Muscle layer of colon (tissue), 2 donors: ENCODE measurements at regions not wholly inside any gene's neighbourhood (a gene's known extent, or its start where the extent isn't known, plus 50 kb on each side); places are given as distances from the start of the nearest gene placed in this dataset.

ENCODE experiments used
- H3K27ac ChIP-seq: one replicate; pipeline ENCODE4 v1.7.0; 2013; ENCODE audit warnings: low read depth, mild to moderate bottlenecking, low read length, moderate library complexity
- H3K27me3 ChIP-seq, 2 donors: one replicate each; pipeline ENCODE4 v1.7.0; 2013; ENCODE audit warnings: low read length in 2 of 2, mild to moderate bottlenecking in 2 of 2; ENCODE audit not compliant: insufficient read depth in 2 of 2, control insufficient read depth in 1 of 2
- H3K36me3 ChIP-seq: one replicate; pipeline ENCODE4 v1.7.0; 2013; ENCODE audit warnings: mild to moderate bottlenecking, low read length; ENCODE audit not compliant: insufficient read depth
- H3K4me1 ChIP-seq: one replicate; pipeline ENCODE4 v1.7.0; 2013; ENCODE audit warnings: mild to moderate bottlenecking, low read length; ENCODE audit not compliant: insufficient read depth
- H3K4me3 ChIP-seq, 2 donors: one replicate each; pipeline ENCODE4 v1.7.0; 2013; ENCODE audit warnings: low read length in 2 of 2, low read depth in 1 of 2, mild to moderate bottlenecking in 1 of 2, moderate library complexity in 1 of 2
- H3K9ac ChIP-seq: one replicate; pipeline ENCODE4 v1.7.0; 2013; ENCODE audit warnings: low read length
- H3K9me3 ChIP-seq: one replicate; pipeline ENCODE4 v1.7.0; 2013; ENCODE audit warnings: mild to moderate bottlenecking, low read length
- donor health status: abdominal sarcoma.
- donor health status: Adenocarcinoma of cecum.

DNA sequence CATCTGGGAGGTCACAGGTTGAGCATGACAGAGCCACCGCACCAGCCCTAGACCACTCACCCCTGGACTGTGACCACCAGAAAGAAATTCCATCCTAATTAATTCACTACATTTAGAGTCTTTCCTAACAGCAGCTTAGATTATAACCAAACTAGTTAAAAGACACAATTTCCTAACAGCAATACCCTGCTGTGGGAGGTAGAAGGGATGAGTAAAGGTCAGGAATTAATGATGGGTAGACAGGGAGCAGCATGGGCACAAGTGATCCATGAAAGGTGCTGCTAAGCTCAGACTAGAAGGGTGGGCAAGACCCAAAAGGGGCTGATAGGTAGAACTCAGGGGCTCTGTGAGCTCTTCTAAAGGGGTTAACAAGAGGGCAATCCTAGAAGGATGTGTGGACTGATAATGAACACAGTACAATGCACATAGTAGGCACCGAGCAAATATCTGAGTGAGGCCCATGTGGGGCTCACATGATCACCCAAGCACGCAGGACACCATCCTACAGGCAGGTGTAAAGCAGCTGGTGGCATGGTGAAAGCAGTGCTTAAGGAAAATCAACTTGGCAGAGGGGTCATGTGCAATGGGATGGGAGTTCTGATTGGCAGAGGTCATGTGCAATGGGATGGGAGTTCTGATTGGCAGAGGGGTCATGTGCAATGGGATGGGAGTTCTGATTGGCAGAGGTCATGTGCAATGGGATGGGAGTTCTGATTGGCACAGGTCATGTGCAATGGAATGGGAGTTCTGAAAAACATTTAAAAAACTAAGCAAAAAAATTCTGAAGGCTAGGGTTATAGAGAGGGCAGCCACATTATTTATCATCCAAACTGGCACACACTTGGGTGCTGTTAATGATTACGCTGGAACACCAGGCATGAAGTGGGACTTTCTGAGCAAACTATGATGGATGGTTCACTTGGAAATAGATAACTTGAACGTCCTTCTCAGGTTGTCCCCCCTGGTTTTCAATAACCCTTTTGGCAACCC is 188.2 kb upstream of the FOXQ1 start:
- no peaks in the 10 kb centered on the region for H3K36me3 ChIP-seq
- no peaks in the 10 kb centered on the region for H3K4me1 ChIP-seq
- no peaks in the 10 kb centered on the region for H3K9me3 ChIP-seq
- H3K27me3 ChIP-seq, result no peaks in the 10 kb centered on the region
- no peak overlapping the region for H3K4me3 ChIP-seq
- no peak overlapping the region for H3K27ac ChIP-seq
- H3K9ac ChIP-seq, result no peak overlapping the region

DNA sequence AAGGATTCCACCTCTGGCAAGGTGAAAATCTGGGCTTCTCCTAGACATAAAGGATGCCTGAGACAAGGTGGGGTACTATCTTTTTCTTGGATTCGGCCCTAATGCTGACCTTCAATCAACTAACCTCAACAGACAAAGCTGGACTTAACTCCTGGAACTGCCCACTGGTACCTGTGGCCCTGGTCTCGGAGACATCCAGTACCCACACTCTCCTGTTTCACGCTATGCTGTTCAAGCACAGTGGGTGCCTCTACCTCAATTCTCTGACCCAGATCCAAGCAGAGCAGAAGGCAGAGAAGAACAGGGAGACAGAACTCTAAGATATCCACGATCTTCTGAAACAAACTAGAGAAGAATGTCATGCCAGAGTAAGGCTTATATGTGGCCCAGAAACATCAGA is 189.8 kb upstream of the FOXQ1 start:
- no peak overlapping the region for H3K9ac ChIP-seq
- H3K27ac ChIP-seq, result no peak overlapping the region
- H3K27me3 ChIP-seq, result no peaks in the 10 kb centered on the region
- H3K9me3 ChIP-seq, result no peaks in the 10 kb centered on the region
- H3K4me1 ChIP-seq, result no peaks in the 10 kb centered on the region
- H3K4me3 ChIP-seq, result no peak overlapping the region
- no peaks in the 10 kb centered on the region for H3K36me3 ChIP-seq

DNA sequence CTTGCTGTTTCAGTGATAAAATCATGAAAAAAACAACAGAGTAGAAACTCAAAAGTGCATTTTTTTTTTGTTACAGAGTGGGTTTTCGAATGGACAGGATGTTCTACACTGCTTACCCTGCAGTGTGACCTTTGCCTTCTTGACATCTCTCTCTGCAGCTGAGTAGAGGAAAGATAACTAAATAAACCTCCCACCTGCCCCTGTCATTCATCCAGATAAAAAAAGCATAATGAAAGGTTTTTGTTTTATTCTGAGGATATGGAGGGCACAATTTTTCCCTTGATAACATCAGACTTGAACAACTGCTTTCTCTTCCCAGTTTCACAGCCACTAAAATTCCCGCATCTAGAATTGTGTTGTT is 193.6 kb upstream of the FOXQ1 start:
- H3K4me3 ChIP-seq, result no peak overlapping the region
- H3K27me3 ChIP-seq, result no peaks in the 10 kb centered on the region
- H3K36me3 ChIP-seq, result no peaks in the 10 kb centered on the region
- H3K4me1 ChIP-seq, result no peaks in the 10 kb centered on the region
- H3K9me3 ChIP-seq, result no peaks in the 10 kb centered on the region
- no peak overlapping the region for H3K9ac ChIP-seq
- no peak overlapping the region for H3K27ac ChIP-seq

DNA sequence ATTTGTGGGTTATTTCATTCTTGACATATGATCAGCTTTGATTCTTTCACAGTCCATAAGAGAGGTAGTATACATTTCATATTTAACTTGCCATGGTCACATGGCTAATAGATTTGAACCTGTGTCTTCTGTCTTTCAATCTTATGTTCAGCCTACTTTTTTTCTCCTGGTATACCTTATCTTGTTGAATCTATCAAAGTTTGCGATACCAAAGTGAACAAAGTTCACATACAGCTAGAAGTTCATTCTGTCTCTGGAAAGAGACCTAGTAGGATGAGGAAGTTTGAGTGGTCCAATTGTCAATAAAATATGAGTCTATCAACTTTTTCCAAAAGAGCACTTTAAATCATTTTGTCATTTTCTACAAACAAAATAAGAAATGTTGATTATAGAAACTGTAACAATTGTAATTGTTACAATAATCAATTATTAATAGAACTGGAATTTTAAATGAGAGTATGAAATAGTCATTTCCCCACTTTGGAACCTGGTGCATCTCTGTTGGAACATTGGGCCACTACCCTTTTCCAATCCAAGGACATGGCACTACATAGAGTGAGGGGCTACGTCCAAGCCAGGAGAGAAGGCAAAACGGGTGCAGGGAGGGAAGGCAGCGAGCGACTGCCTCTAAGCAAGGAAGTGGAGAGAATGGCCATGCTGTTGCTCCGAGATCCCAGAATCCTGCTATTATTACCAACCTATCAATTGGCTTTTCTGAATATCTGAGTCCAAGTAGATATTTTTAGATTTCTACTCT is 194.2 kb upstream of the FOXQ1 start:
- Histone ChIP-seq H3K36me3 (no peaks in the 10 kb centered on the region), H3K4me3 (no peak overlapping the region), H3K27me3 (no peaks in the 10 kb centered on the region), H3K9ac (no peak overlapping the region), H3K27ac (no peak overlapping the region), H3K4me1 (no peaks in the 10 kb centered on the region), H3K9me3 (no peaks in the 10 kb centered on the region)

DNA sequence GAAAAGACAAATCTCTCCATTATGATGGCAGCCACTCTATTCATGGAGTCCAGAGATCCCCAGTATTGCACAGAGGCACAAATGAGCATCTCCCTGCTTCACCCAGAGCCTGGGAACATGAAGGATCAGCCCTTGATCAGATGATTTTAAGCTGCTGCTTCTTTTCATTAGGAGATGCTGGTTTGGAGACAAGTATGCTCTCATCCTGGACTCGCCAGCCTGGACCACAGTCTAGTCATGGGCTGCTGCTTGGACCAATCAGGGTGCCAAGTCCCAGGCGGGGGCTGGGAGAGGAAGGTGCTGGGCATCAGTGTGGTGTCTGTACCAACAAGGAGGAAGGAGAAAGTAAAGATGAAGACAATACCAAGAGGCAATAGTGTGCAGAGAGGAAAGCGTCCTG is 195.7 kb upstream of the FOXQ1 start:
- H3K4me1 ChIP-seq, result no peaks in the 10 kb centered on the region
- H3K27ac ChIP-seq, result no peak overlapping the region

DNA sequence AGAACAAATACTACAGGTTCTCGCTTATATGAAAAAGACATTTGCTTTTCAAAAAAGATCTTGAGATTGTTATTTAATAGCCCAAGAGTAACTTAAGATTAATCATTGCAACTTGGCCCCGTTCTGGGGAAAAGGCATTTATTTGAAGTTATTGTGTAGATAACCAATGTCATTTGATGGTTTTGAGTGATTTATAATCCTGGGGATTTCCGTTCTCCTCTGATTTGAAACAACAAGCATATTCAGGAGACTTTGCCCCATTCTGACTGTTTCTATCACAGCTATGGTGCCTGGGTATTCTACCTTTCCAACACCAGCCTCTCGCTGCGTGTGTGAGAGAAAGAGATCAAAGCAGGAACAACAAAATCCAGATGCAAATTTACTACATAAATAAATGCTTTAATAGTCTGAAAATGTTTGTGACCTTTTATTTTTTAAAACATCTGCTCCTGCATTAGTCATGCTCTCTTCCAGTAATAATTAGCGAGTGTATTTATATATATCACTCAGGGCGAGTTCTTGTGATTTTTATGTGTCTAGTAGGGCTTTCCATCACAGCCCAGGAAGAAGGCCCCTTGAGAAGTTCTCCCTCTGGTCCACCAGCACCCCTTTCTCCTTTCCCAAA is 197.9 kb upstream of the FOXQ1 start:
- Histone ChIP-seq H3K4me3 (no peak overlapping the region), H3K27me3 (no peaks in the 10 kb centered on the region), H3K36me3 (no peaks in the 10 kb centered on the region), H3K27ac (no peak overlapping the region), H3K9ac (no peak overlapping the region), H3K4me1 (no peaks in the 10 kb centered on the region), H3K9me3 (no peaks in the 10 kb centered on the region)

More for the DNA sequence above, 195.7 kb upstream of the FOXQ1 start:
- Histone ChIP-seq H3K9ac (no peak overlapping the region), H3K9me3 (no peaks in the 10 kb centered on the region), H3K27me3 (no peaks in the 10 kb centered on the region), H3K4me3 (no peak overlapping the region), H3K36me3 (no peaks in the 10 kb centered on the region)

DNA sequence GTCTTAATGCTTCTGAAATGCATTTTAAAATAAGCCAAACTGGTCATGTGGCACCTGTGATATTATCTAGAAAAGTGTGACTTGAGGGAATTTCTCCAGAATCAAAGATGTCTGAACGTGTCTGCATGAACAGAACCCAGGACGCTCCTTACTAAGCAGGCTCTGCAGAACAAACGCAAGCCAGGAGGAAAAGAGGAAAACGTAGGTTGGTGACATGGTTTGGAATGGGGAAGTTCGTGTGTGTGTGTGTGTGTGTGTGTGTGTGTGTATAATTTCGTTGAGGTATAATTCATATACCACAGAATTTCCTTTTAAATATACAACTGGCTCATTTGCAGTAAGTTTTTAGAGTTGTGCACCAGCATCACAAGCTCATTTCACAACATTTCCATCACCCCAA is 200.5 kb upstream of the FOXQ1 start:
- no peak overlapping the region for H3K4me3 ChIP-seq
- H3K27me3 ChIP-seq, result no peaks in the 10 kb centered on the region
- H3K27ac ChIP-seq, result no peak overlapping the region
- no peak overlapping the region for H3K9ac ChIP-seq
- no peaks in the 10 kb centered on the region for H3K9me3 ChIP-seq
- no peaks in the 10 kb centered on the region for H3K36me3 ChIP-seq
- no peaks in the 10 kb centered on the region for H3K4me1 ChIP-seq

DNA sequence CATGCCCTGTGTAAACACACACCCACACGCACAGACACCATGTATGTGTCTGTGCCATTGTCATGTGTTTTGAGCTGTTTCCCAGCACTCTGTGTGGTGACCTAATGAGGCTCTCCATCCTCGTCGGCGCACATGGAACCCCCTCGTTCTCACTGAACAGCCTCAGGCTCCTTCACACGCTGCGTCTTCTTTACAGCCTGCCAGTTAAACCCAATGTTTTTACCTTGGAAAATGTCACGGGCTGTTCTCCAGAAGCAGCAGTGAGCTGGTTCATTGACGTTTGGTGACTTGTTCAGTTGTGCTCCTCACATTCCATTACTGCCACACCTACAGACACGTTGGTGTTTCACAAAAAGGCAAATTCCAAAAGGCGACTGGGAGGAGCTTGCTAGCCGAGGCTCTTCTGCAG is 201.0 kb upstream of the FOXQ1 start:
- Histone ChIP-seq H3K9me3 (no peaks in the 10 kb centered on the region), H3K27ac (no peak overlapping the region), H3K9ac (no peak overlapping the region), H3K4me1 (no peaks in the 10 kb centered on the region), H3K36me3 (no peaks in the 10 kb centered on the region), H3K27me3 (no peaks in the 10 kb centered on the region), H3K4me3 (no peak overlapping the region)

DNA sequence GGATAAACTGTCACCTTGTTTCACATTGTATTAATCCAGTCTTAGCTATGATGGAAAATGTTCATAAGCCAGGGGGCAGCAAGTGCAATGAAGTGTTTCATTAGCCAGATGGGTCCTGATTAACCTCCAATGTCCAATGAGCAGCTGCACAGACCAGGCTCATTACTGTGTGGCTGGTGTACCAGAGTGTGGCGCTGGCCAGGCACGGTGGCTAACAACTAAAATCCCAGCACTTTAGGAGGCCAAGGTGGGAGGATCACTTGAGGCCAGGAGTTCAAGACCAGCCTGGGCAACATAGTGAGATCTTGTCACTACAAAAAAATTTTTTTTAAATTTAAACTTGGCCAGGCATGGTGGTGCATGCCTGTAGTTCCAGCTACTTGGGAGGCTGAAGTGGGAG is 201.7 kb upstream of the FOXQ1 start:
- Histone ChIP-seq H3K4me3 (no peak overlapping the region), H3K9ac (no peak overlapping the region), H3K4me1 (no peaks in the 10 kb centered on the region), H3K27me3 (no peaks in the 10 kb centered on the region), H3K9me3 (no peaks in the 10 kb centered on the region), H3K36me3 (no peaks in the 10 kb centered on the region), H3K27ac (no peak overlapping the region)

DNA sequence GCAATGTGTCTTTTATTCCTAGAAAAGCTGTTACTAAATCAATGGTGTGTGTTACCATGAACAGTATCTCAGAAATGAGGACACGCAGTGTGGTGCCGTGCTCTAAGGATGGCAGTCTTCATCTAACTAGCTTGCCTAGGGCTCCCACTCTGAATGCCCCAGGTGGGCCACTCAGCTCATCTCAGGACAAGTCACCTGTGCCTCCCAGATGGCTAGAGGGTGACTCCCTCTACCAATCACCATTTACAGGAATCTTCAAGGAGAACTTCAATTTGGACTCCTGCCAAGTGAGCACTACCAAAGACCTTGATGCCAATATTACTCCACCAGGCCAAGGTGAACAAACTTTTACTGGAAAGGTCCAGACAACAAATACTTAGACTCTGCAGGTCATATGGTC is 202.8 kb upstream of the FOXQ1 start:
- no peaks in the 10 kb centered on the region for H3K36me3 ChIP-seq
- no peaks in the 10 kb centered on the region for H3K9me3 ChIP-seq
- H3K4me3 ChIP-seq, result no peak overlapping the region
- H3K9ac ChIP-seq, result no peak overlapping the region
- H3K4me1 ChIP-seq, result no peaks in the 10 kb centered on the region
- H3K27me3 ChIP-seq, result no peaks in the 10 kb centered on the region
- no peak overlapping the region for H3K27ac ChIP-seq

DNA sequence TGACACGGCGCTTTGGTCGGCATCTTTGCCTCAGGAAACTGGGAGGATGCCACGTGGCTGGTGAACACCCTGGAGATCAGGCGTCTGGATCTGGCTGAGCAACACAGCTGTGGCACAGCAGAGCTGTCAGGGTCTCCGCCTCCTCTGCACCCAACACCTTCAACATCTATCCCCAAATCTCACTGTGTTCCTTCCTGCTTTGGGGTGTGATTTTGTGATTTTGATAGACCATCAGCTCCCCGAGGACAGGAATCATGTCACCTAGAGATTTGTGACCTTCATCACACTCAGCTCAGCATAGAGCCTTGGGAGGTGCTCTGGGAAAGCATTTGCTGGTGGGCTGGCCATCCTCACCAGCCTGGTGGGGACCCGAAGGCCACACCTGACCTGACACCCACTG is 203.7 kb upstream of the FOXQ1 start:
- H3K9ac ChIP-seq, result no peak overlapping the region
- H3K9me3 ChIP-seq, result no peaks in the 10 kb centered on the region
- no peak overlapping the region for H3K4me3 ChIP-seq
- no peaks in the 10 kb centered on the region for H3K36me3 ChIP-seq
- no peak overlapping the region for H3K27ac ChIP-seq
- no peaks in the 10 kb centered on the region for H3K27me3 ChIP-seq
- no peaks in the 10 kb centered on the region for H3K4me1 ChIP-seq
